BE2C (cell line): ENCODE measurements at regions not wholly inside any gene's neighbourhood (a gene's known extent, or its start where the extent isn't known, plus 50 kb on each side); places are given as distances from the start of the nearest gene placed in this dataset.

Source experiments
- DNase-seq: peaks from one replicate; pipeline ENCODE4 v3.0.0-alpha.2; 2020
- H3K27me3 ChIP-seq: fragments of 250-450 bp; sonication (Bioruptor Pico); 2 replicates; pipeline ENCODE4 v1.5.1; 2020; ENCODE audit warnings: mild to moderate bottlenecking
- H3K36me3 ChIP-seq: fragments of 250-450 bp; sonication (Bioruptor Pico); 2 replicates; pipeline ENCODE4 v1.5.1; 2020; ENCODE audit warnings: mild to moderate bottlenecking
- H3K4me1 ChIP-seq: fragments of 250-450 bp; sonication (Bioruptor Pico); 2 replicates; pipeline ENCODE4 v1.5.1; 2020
- H3K4me3 ChIP-seq: 2 replicates; pipeline ENCODE4 v1.5.1; 2011; ENCODE audit warnings: low read depth, low read length
- H3K9me3 ChIP-seq: fragments of 250-450 bp; sonication (Bioruptor Pico); 2 replicates; pipeline ENCODE4 v1.5.1; 2020
- CTCF ChIP-seq: IDR thresholded peaks from 2 replicates; pipeline ENCODE4 v1.5.1; 2012; ENCODE audit warnings: mild to moderate bottlenecking, low read depth, low read length

- Histone ChIP-seq H3K9me3 (no peaks in the 10 kb centered on the region), H3K4me3 (no peak overlapping the region), H3K27me3 (no peaks in the 10 kb centered on the region), H3K36me3 (no peaks in the 10 kb centered on the region), H3K4me1 (no peaks in the 10 kb centered on the region)
- TF ChIP-seq CTCF = no peak
- no peak for DNase-seq
These were observed 62.1 kb downstream of the ZWINT start for GRCh38 chr10:56298941-56299340.

- no peak for TF ChIP-seq CTCF
- Histone ChIP-seq H3K4me3 (no peak overlapping the region), H3K27me3 (no peaks in the 10 kb centered on the region), H3K36me3 (no peaks in the 10 kb centered on the region), H3K4me1 (no peaks in the 10 kb centered on the region), H3K9me3 (no peaks in the 10 kb centered on the region)
- no peak for DNase-seq
These were observed 64.4 kb downstream of the ZWINT start for GRCh38 chr10:56296618-56297017.

- H3K4me1 ChIP-seq = no peaks in the 10 kb centered on the region
- TF ChIP-seq CTCF = no peak
- no peaks in the 10 kb centered on the region for H3K9me3 ChIP-seq
- no peak for DNase-seq
- H3K36me3 ChIP-seq = no peaks in the 10 kb centered on the region
- no peak overlapping the region for H3K4me3 ChIP-seq
- no peaks in the 10 kb centered on the region for H3K27me3 ChIP-seq
These were observed 72.7 kb downstream of the ZWINT start for GRCh38 chr10:56288403-56288802.

GRCh38 chr10:56286096-56286495 is 75.0 kb downstream of the ZWINT start:
- no peak for DNase-seq
- Histone ChIP-seq H3K4me1 (no peaks in the 10 kb centered on the region), H3K9me3 (no peaks in the 10 kb centered on the region), H3K27me3 (no peaks in the 10 kb centered on the region), H3K4me3 (no peak overlapping the region), H3K36me3 (no peaks in the 10 kb centered on the region)
- TF ChIP-seq CTCF = no peak

GRCh38 chr10:56279270-56279669 is 81.8 kb downstream of the ZWINT start:
- Histone ChIP-seq H3K4me1 (no peaks in the 10 kb centered on the region), H3K9me3 (no peaks in the 10 kb centered on the region), H3K4me3 (no peak overlapping the region), H3K36me3 (no peaks in the 10 kb centered on the region), H3K27me3 (no peaks in the 10 kb centered on the region)
- DNase-seq = no peak
- no peak for TF ChIP-seq CTCF

- Histone ChIP-seq H3K4me1 (no peaks in the 10 kb centered on the region), H3K36me3 (no peaks in the 10 kb centered on the region), H3K9me3 (no peaks in the 10 kb centered on the region), H3K4me3 (no peak overlapping the region), H3K27me3 (no peaks in the 10 kb centered on the region)
- no peak for TF ChIP-seq CTCF
- no peak for DNase-seq
These were observed 91.9 kb downstream of the ZWINT start for GRCh38 chr10:56269181-56269580.
